GM12878 (cell line): ENCODE measurements at regions not wholly inside any gene's neighbourhood (a gene's known extent, or its start where the extent isn't known, plus 50 kb on each side); places are given as distances from the start of the nearest gene placed in this dataset.

Source experiments
- BCLAF1 ChIP-seq: fragments of 450-650 bp; IDR thresholded peaks from 2 replicates; pipeline ENCODE4 v1.6.1; 2017; ENCODE audit warnings: antibody characterized with exemption, mild to moderate bottlenecking, moderate library complexity
- DPF2 ChIP-seq: fragments of 450-650 bp; IDR thresholded peaks from 2 replicates; pipeline ENCODE4 v1.6.1; 2017; ENCODE audit warnings: mild to moderate bottlenecking
- JUNB ChIP-seq: IDR thresholded peaks from 2 replicates; pipeline ENCODE4 v1.6.1; 2016; ENCODE audit warnings: antibody characterized with exemption, mild to moderate bottlenecking
- MYB ChIP-seq: fragments of 150-350 bp; IDR thresholded peaks from 2 replicates; pipeline ENCODE4 v1.6.1; 2014; ENCODE audit warnings: mild to moderate bottlenecking, low read depth, low read length, borderline replicate concordance
- RAD21 ChIP-seq: IDR thresholded peaks from 2 replicates; pipeline ENCODE4 v1.6.1; 2011; ENCODE audit warnings: mild to moderate bottlenecking, low read depth, low read length, moderate library complexity; ENCODE audit not compliant: insufficient read depth
- RUNX3 ChIP-seq: IDR thresholded peaks from 2 replicates; pipeline ENCODE4 v1.6.1; 2012; ENCODE audit warnings: low read length, inconsistent platforms
- STAT3 ChIP-seq: IDR thresholded peaks from 2 replicates; pipeline ENCODE4 v1.6.1; 2011; ENCODE audit warnings: low read depth, low read length, improper control_type of control experiment
- ZBED1 ChIP-seq: IDR thresholded peaks from 2 replicates; pipeline ENCODE4 v1.6.1; 2016; ENCODE audit warnings: borderline replicate concordance

DNA sequence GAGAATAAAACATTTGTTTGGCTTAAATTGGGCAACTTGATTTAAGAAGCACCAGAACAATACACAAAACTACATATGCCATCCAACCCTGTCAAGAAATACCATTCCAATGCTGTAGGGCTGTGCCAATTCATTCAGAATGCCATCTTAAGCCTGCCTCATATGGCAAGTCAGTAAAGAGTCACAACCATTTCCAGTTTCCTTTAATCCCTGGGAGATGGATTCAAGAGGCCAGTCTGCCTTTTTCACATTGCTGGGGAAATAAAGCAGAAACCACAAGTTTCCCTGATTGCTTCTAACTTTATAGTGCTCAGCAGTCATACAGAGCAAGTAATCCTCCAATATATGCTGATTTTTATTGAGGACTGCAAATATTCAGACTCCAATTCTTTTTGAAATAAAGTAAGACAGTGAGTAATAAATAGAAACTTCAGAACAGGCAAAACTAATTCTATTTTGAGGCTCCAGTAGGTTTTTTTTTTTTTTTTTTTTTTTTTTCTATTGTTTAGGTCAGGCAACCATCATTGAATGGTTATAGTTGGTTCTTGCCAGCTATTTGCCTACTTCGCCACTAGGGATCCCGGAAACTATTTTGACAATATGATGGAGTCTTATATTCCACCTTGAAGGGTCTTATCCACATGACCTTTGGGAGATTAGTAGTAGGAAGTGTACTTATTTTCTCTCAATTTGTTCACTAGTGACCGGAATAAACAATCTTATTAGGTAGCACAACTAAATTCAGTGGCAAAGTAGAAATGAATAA lies 400.9 kb upstream of the MEF2C start (continued):
- TF ChIP-seq MYB (no peak), BCLAF1 (no peak), DPF2 (no peak), ZBED1 (no peak), RUNX3 (peak; percentile 64), JUNB (0 out of 2 replicates have a peak, but pooled peaks have one; percentile 7), STAT3 (no peak), RAD21 (no peak)
